GM18511 (cell line): ENCODE measurements at regions not wholly inside any gene's neighbourhood (a gene's known extent, or its start where the extent isn't known, plus 50 kb on each side); places are given as distances from the start of the nearest gene placed in this dataset.
"Not testable (repeated sequence)": the region's sequence is repeated elsewhere in the genome, so short reads cannot be mapped to it uniquely, and the experiment has no call there.

Experiments used
- ATAC-seq: cut with Tn5 transposase; IDR thresholded peaks from one replicate; pipeline ENCODE4 v1.9.1; 2021; ENCODE audit warnings: mild to moderate bottlenecking, moderate library complexity; ENCODE audit not compliant: unreplicated experiment

DNA sequence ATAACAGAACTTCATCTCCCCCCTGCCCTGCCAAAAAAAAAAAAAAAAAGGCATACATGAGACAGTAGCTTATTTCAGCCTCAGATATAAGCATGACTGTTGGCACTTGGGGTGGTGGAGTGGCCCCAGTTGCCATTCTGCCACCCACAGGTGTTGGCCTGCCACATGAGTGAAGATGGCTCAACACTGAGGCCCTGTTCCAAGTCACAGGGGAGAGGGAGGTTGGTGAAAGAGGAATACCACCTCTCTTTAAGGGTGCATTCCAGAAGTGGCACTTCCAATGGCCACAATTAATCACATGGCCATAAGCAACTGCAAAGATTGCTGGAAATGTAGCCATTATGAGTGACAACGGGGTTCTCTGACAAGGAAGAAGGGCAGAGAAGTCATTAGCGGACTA is 61.9 kb upstream of the JARID2 start:
- ATAC-seq, result no peak

- ATAC-seq, result no peak
These were observed 61.4 kb upstream of the JARID2 start for GRCh38 chr6:15184441-15184861.

- not testable (repeated sequence) for ATAC-seq
These were observed 60.8 kb upstream of the JARID2 start for GRCh38 chr6:15185111-15185510.

GRCh38 chr6:15193451-15193850 is 52.4 kb upstream of the JARID2 start:
- ATAC-seq, result not testable (repeated sequence)

GRCh38 chr6:15194453-15194852 is 51.4 kb upstream of the JARID2 start:
- ATAC-seq, result no peak
